Lung (tissue), 11 donors: ENCODE measurements at regions not wholly inside any gene's neighbourhood (a gene's known extent, or its start where the extent isn't known, plus 50 kb on each side); places are given as distances from the start of the nearest gene placed in this dataset.

Experiments
- ATAC-seq: fragments of 200-7000 bp; cut with Tn5 transposase; one replicate; pipeline ENCODE4 v1.9.1; 2020; ENCODE audit warnings: moderate number of reproducible peaks; ENCODE audit not compliant: insufficient read depth, low FRiP score
- DNase-seq, 3 donors: peaks; one replicate each; pipeline ENCODE4 v3.0.0-alpha.2; 2013 to 2017
- H3K27ac ChIP-seq, 2 donors: one replicate each; pipeline ENCODE4 v1.5.1; 2013; ENCODE audit warnings: mild to moderate bottlenecking in 2 of 2, moderate library complexity in 2 of 2, control low read depth in 1 of 2, inconsistent platforms in 1 of 2, low read depth in 1 of 2, low read length in 1 of 2
- H3K27me3 ChIP-seq, 3 donors: one replicate each; pipeline ENCODE4 v1.5.1; 2013; ENCODE audit warnings: low read length in 2 of 3; ENCODE audit not compliant: control insufficient read depth in 3 of 3, insufficient read depth in 3 of 3
- H3K36me3 ChIP-seq, 4 donors: one replicate each; pipeline ENCODE4 v1.5.1; 2013; ENCODE audit warnings: low read length in 4 of 4, mild to moderate bottlenecking in 1 of 4, moderate library complexity in 1 of 4; ENCODE audit not compliant: control insufficient read depth in 4 of 4, insufficient read depth in 4 of 4
- H3K4me1 ChIP-seq, 5 donors: one replicate each; pipeline ENCODE4 v1.5.1; 2013; ENCODE audit warnings: low read length in 5 of 5, mild to moderate bottlenecking in 2 of 5, moderate library complexity in 1 of 5; ENCODE audit not compliant: control insufficient read depth in 5 of 5, insufficient read depth in 5 of 5
- H3K4me3 ChIP-seq: one replicate; pipeline ENCODE4 v1.5.1; 2013; ENCODE audit warnings: mild to moderate bottlenecking, control low read depth, moderate library complexity
- H3K9ac ChIP-seq, 2 donors: one replicate each; pipeline ENCODE4 v1.5.1; 2013; ENCODE audit warnings: low read length in 2 of 2, control low read depth in 1 of 2; ENCODE audit not compliant: insufficient read depth in 1 of 2
- H3K9me3 ChIP-seq, 4 donors: one replicate each; pipeline ENCODE4 v1.5.1; 2013; ENCODE audit warnings: low read length in 3 of 4, mild to moderate bottlenecking in 1 of 4, moderate library complexity in 1 of 4; ENCODE audit not compliant: control insufficient read depth in 4 of 4, insufficient read depth in 3 of 4
- WGBS, 2 donors: extraction: QIAGEN DNeasy Blood & Tissue Kit; methylation state at CpG; one replicate each; pipeline ENCODE4 v1.1.7; 2013; 5-methylcytosine and 5-hydroxymethylcytosine counted together
- TF ChIP-seq, protein P1 (sequence below): IDR thresholded peaks from 2 replicates; pipeline ENCODE4 v1.5.1; 2012; ENCODE audit warnings: mild to moderate bottlenecking; ENCODE audit errors: control extremely low read depth, extremely low read depth
- donor health status: control.
- donor health status: control.
- donor health status: Bipolar disorder and iron deficiency.
- donor health status: healthy.
- donor health status: DM: yes; HTN: yes; CAD: no.

DNA sequence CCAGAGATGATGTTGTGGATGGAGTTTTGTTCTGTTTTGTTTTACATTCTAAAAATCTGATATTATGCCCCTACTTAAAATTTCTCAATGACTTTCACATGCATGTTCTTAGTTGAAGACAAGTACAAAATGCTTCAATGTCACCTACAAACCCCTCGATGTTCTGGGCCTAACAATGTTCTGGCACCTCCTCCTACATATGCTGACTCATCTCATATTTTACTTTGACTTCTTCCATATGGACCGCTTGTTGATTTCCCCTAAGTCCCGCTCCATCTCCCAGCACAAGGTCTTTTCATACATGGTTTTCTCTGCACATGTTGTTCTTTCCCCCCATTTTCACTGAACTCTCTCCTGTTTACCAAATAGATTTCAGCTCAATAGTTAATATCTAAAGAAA lies 441.4 kb downstream of the CNTN6 start:
- DNase-seq: no peak
- H3K9me3 ChIP-seq: peaks cover 0 to 3% (median 0%) of the 10 kb centered on the region in 4 donors
- no peaks in the 10 kb centered on the region for H3K27me3 ChIP-seq
- H3K4me3 ChIP-seq: no peak overlapping the region
- no peak overlapping the region for H3K9ac ChIP-seq
- no peaks in the 10 kb centered on the region for H3K36me3 ChIP-seq
- 83 to 84% methylated on average over 3 of the region's 3 CpGs for WGBS, 2 donors
- H3K27ac ChIP-seq: no peak overlapping the region
- ATAC-seq: no peak
- no peaks in the 10 kb centered on the region for H3K4me1 ChIP-seq
- TF ChIP-seq, protein P1, sequence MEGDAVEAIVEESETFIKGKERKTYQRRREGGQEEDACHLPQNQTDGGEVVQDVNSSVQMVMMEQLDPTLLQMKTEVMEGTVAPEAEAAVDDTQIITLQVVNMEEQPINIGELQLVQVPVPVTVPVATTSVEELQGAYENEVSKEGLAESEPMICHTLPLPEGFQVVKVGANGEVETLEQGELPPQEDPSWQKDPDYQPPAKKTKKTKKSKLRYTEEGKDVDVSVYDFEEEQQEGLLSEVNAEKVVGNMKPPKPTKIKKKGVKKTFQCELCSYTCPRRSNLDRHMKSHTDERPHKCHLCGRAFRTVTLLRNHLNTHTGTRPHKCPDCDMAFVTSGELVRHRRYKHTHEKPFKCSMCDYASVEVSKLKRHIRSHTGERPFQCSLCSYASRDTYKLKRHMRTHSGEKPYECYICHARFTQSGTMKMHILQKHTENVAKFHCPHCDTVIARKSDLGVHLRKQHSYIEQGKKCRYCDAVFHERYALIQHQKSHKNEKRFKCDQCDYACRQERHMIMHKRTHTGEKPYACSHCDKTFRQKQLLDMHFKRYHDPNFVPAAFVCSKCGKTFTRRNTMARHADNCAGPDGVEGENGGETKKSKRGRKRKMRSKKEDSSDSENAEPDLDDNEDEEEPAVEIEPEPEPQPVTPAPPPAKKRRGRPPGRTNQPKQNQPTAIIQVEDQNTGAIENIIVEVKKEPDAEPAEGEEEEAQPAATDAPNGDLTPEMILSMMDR: no peak

DNA sequence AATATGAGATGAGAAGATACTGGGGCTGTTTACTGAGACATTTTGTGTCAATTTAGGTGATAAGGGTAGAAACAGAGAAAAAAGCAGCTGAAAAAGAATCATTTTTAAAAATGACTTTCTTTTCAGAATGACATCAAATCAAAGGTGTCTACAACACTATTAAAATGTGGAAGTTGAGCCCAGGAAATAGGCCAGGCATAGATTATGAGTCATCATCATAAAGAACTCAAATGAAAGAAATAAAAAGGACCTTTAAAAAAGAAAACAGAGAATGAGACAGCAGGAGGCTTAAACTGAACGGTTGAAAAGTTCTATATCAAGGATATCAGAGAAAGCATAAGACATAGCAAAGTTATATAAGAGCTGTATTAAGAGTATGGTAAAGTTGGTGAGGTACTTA lies 442.5 kb downstream of the CNTN6 start:
- Histone ChIP-seq H3K9me3 (peaks cover 0 to 3% (median 0%) of the 10 kb centered on the region in 4 donors), H3K4me3 (no peak overlapping the region), H3K27ac (no peak overlapping the region), H3K4me1 (no peaks in the 10 kb centered on the region), H3K27me3 (no peaks in the 10 kb centered on the region), H3K36me3 (no peaks in the 10 kb centered on the region), H3K9ac (no peak overlapping the region)
- TF ChIP-seq, protein P1: no peak
- ATAC-seq (no peak), DNase-seq (no peak)
- WGBS, 2 donors: 42 to 57% methylated on average over 1 of the region's 1 CpG

DNA sequence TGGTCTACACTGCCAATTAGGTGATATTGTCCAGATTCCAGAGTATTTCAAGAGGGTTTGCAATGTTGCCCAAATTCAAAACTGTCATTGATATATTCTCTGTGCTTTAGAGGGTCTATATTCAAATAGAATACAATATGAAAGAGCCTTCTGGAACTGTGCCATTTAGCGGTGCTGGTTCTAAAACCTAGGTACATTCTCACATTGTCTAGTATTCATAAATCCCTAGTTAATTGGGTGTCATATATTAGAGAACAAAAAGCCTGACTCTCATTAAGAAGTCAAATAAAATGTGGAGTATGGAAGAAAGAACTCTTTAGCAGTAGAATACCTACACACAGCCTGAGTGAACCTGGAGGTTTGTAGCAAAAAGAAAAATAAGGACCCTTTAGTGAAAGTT lies 447.9 kb downstream of the CNTN6 start:
- H3K27ac ChIP-seq: no peak overlapping the region
- no peaks in the 10 kb centered on the region for H3K36me3 ChIP-seq
- ATAC-seq (no peak), DNase-seq (no peak)
- TF ChIP-seq, protein P1: no peak
- H3K27me3 ChIP-seq: no peaks in the 10 kb centered on the region
- H3K4me3 ChIP-seq: no peak overlapping the region
- WGBS, 2 donors: 96% methylated on average over 1 of the region's 1 CpG
- H3K9me3 ChIP-seq: peaks cover 0 to 3% (median 0%) of the 10 kb centered on the region in 4 donors
- H3K4me1 ChIP-seq: no peaks in the 10 kb centered on the region
- no peak overlapping the region for H3K9ac ChIP-seq

DNA sequence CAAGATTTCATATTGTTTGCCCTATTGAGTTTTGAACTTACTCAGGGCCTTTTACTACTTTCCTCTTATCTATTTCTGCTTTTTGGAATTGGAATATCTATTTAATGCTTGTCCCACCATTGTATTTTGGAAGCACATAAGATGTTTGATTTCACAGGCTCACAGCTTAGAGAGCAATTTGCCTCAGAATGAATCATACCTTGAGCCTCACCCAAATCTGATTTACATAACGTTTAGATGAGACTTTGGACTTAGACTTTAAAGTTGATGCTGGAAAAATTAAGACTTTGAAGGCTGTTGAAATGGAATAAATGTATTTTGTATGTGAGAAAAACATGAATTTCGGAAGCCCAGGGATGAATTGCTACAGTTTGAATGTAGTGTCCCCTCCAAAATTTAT lies 458.9 kb downstream of the CNTN6 start:
- no peak overlapping the region for H3K4me3 ChIP-seq
- TF ChIP-seq, protein P1: no peak
- no peak for ATAC-seq

More for the DNA sequence above, 458.9 kb downstream of the CNTN6 start:
- no peaks in the 10 kb centered on the region for H3K36me3 ChIP-seq
- no peak overlapping the region for H3K27ac ChIP-seq
- no peaks in the 10 kb centered on the region for H3K27me3 ChIP-seq
- no peaks in the 10 kb centered on the region for H3K4me1 ChIP-seq
- 72 to 78% methylated on average over 2 of the region's 2 CpGs for WGBS, 2 donors
- DNase-seq: no peak
- H3K9ac ChIP-seq: no peak overlapping the region
- peaks cover 0 to 2% (median 0%) of the 10 kb centered on the region in 4 donors for H3K9me3 ChIP-seq
